ENCODE measurements at regions not wholly inside any gene's neighbourhood (a gene's known extent, or its start where the extent isn't known, plus 50 kb on each side); places are given as distances from the start of the nearest gene placed in this dataset.

GRCh38 chr3:135800071-135800549, 165.4 kb upstream of the PPP2R3A start:
- TF ChIP-seq CTCF (IDR thresholded peaks at IDR 0.05; ENCODE audit: low read depth, low read length): no peak
- no peak for TF ChIP-seq EZH2phosphoT487 (IDR thresholded peaks at IDR 0.05; ENCODE audit: low read depth)
